ENCODE measurements at regions not wholly inside any gene's neighbourhood (a gene's known extent, or its start where the extent isn't known, plus 50 kb on each side); places are given as distances from the start of the nearest gene placed in this dataset.
"Not testable (repeated sequence)": the region's sequence is repeated elsewhere in the genome, so short reads cannot be mapped to it uniquely, and the experiment has no call there.

DNA sequence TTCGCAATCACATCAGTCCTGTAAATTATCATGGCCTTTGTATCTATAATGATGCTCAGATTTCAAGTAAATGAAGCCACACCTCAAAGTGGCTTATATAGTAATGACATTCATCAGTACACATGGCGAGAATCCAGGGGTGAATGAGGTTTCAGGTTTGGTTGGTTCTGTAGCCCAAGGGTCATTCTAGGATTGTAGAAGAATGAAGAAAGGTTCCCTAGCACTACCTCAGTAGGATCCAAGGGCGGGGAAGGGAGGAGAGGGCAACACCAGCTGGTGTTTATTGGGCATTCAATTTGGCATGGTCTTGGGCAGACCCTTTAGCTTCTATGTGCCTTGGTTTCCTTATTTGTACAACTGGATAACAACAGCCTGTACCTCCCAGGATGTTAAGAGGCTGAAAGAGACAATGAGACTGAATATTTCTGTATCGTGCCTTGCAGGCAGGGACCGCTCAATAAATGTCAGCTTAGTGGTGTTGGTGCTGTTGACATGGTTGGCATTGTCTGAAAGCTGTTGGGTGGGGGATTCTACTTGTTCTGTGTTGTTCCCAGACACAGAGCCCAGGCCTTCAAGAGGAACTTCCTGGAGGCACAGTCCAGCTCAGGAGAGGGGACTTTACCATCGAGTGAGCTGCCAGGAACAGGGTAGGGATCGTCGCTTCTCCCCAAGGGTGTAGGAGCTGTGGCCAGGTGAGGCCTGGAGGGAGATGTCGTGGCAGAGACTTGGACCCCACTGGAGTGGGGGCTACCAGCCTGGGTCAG lies 388.2 kb downstream of the PTPRU start:
- DNase-seq = no peak

DNA sequence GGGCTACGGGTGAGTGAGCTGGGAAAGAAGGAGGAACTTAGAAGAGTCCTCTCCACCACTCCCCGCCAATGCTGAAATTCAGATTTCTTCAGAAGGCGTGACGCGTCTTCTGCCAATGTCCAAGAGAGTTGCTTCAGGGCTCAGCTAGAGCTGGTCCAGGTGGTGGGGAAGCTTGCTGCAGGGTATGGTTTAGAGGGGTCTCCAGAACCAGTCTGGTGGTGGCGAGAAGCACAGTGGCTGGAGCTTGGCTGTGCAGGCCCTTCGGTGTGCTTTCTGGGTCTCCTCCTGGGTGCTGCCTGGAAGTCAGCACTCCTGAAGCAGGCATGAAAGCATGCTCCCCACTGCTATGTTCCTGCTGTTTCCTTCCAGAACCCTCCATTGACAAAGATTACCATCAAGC lies 387.2 kb downstream of the PTPRU start:
- DNase-seq = no peak

DNA sequence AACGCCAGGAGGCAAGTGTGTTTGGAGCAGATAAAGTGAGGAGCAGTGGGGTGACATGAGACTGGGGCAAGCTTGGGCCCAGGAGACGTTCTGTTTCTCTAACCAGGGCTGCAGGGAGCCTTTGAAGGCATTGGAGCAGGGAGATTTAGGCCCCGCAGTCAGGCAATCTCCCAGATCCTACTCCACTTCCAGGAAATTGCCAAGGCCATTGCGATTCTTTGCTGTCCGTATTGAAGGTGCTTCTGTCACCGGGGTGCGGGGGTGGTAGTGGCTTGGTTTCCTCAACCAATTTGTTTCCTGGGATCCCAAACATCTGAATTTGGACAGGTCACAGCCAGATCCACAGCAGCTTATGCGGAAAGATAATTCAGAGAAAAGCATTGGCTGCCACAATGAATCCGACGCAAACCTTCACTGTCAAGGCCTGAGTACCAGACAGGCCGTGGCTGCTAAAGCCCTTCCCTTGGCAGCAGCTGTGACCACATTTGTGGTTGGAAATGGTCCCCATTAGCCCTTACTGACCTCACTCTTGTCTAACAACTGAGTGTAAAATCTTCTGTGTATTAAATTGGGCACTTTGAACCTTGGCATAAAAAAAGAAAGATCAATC lies 385.6 kb downstream of the PTPRU start:
- DNase-seq = no peak

DNA sequence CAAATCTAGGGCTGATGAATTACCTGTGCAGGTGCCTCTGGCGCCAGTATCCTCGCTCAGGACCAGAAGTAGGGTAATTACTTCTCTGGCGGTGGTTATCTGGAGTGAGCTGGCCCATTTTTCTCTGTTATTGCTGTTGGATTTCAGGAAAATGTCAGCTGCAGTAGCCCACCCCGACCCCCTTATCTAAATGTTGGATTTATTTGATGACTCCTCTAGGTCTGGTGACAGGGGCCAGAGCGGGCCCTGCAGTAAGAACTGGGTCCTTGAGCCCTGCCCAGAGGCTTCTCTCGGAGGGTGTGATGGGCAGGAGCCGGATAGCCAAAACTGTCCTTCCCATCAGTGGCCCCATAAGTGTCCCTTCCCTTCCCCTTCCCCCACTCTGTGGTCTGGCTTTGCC lies 384.3 kb downstream of the PTPRU start:
- no peak for DNase-seq

DNA sequence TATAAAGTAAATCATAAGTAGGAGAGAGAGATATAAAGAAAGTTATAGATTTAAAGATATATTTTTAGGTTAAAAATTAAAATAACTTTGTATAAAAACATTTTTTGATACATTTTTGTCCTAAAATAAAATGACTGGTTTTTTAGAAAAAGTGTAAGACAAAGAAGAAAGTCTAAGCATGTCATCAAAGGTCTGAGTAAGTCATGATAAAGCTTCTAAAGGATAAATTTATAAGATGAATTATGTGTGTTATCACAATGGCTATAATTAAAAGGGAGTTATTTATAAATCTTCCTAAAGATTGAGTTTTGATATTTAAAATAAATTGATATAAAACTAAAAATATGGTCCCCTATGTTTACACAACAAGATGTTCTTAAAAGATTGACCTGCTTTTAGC lies 370.9 kb downstream of the PTPRU start:
- DNase-seq = no peak

DNA sequence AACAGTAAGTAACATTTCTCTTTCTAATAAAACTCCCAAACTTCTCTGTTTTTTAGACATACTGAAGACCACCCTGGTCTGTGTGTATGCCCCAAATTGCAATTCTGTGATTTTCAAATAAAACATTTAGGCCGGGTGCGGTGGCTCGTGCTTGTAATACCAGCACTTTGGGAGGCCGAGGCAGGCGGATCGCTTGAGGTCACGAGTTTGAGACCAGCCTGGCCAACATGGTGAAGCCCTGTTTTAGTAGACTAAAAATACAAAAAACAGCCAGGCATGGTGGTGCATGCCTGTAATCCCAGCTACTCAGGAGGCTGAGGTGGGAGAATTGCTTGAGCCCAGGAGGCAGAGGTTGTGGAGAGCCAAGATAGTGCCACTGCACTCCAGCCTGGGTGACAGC lies 368.5 kb downstream of the PTPRU start:
- not testable (repeated sequence) for DNase-seq

DNA sequence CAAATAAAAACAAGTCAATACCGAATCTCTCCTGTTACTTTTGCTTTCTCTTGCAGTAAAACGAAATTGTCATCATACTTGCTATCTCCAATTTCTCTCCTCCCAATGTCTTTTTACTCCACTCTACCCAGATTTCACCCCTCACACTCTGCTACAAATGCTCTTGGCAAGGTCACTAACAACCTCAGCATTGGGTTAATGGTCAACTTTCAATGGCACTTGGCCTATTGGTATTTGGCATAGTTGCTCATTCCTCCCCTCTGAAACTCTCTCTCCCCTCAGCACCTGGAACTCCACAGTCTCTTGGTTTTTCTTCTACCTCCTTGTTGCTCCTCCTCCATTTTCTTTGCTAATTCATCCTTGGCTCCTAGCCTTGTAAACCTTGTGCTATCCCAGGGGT lies 367.3 kb downstream of the PTPRU start:
- DNase-seq = no peak

DNA sequence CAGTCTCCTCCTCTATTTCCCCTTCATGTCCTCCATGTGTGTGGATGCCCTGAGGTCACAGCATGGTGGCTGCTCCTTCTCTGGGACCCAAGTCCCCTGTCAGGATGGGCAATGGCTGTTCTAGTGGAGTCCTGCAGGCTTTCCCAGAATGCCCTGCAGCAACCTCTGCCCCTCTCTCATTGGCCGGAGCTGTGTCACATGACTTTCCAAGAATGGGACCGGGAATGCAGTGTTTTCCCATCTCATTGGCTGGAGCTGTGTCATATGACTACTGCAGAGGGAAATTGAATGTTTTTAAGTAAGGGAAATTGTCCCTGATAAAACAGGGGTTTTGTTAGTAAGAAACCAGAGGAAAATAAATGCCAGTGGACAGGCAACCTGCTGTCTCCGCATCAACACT lies 365.9 kb downstream of the PTPRU start:
- DNase-seq = no peak

DNA sequence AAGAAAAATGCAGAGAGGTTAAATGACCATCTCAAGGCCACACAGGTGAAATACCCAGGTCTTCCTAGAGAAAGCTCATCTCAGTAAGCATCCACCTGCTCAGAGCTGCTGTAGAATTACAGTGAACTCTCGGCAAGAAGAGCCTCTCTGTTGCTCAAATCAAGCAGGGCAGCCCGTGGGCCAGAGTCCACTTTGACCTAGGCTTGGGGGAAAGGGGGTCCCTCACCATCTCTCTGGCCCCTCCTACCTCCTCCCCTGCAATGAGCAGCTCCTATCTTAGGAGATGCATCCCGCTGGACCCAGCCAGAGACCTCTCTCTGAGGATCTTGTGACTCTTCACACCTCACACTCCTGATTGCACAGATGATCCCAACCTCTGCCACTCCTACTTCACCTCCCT lies 364.7 kb downstream of the PTPRU start:
- no peak for DNase-seq

DNA sequence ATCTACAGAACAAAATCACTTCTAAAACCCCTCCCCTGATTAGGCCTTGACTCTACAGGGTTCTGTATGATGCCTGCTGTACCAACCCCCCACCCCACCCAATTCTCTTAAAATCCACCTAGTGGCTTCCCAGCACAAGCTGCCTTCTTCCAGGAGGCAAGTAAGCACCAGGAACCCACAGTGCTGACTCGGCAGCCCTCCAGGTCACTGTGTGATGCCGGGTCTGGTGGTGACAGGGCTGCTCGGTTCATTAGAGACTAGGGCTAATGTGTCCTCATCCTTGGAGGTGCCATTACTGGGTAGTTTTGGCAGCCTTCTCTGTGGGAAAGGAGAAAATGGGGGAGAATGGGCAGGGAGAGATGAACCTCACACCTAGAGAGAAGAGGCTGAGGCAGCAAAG lies 363.5 kb downstream of the PTPRU start:
- no peak for DNase-seq

DNA sequence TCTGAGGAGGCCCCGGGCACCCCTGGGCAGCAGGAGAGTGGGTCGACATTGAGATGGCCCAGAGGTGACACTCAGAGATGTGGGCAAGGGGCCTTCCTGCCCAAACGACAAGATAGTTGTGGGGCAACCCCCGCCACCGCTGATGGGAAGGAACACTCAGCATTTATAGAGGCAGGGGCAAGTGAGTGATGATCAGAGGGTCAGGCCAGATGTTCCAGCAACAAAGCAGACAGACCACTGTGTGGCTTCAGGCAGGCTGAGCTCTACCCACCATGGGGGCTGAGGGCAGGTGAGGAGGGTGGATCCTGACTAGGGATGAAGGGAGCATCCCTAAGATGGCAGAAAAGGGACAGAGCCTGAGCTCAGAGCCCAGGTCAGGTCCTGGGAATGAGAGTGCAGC lies 362.7 kb downstream of the PTPRU start:
- DNase-seq = no peak

DNA sequence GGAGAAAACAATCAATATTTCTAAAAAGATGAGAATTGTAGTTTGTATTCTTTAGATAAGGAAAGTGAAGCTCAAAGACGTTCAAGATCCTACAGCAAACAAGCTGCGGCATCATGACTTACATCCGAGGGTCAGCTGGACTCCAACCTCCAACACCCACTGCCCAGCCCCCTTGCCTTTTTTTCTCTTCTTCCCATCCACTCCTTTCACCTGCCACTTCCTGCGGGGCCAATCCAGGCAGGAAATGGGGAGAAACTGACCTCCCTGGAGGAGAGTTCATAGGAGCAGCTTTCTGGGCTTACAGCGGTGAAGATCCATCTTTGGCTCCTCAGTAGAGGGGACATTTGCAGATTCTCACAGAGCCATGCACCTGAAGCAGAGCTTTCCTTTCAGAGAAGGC lies 361.5 kb downstream of the PTPRU start:
- no peak for DNase-seq

DNA sequence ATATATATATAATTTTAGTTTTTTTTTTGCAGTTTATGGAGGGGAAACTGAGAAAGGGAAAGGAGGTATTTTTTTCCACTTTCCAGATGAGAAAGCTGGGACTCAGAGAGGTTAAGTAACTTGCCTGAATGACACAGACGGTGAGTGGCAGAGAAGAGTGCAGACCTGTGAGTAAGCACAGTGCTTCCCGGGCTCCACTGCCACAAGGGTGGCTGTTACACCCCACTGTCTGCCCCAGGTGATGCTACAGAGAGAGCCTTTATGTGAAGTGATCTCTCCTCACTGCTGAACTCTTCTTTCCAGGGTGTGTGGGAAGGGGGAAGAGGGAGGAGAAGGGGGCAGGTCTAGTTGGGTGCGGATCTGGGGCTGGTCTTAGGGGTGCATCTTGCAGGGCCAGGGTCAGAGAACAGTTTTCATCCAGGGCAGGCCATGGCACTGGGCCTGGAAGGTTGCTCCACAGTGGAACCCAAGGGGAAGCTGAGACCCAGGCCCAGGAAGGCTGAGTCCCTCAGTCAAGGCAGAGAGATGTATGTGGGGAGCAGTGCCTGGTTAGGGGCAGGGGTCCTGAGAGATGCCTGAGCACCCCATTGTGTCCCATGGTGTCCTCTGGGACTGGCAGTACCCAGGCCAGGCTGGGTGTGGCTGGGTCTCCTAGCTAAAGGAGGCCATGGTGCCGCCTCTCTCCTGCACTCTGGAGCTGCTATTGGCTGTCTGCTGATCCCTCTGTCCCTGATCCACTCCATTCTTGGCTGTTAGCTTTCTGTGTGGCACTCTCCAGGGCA lies 357.5 kb downstream of the PTPRU start:
- DNase-seq = no peak

DNA sequence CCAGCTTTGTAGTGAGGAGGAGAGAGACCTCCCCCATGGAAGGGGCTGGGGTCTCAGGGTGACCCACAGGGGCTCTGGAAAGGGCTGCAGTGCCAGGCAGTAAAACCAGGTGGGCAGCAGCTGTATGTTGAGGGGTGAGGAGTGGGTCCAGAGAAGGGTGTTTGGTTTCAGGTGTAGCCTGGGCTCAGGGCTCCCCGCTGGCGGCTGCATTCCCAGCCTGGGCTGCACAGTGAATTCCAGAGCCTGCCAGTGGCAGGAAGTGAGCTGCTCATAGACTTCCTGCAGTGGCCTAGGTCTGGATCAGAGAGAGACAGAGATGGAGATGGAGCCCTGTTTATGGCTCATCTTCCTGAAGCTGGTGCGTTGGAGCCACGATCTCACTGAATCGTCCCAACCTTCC lies 356.4 kb downstream of the PTPRU start:
- DNase-seq = no peak

DNA sequence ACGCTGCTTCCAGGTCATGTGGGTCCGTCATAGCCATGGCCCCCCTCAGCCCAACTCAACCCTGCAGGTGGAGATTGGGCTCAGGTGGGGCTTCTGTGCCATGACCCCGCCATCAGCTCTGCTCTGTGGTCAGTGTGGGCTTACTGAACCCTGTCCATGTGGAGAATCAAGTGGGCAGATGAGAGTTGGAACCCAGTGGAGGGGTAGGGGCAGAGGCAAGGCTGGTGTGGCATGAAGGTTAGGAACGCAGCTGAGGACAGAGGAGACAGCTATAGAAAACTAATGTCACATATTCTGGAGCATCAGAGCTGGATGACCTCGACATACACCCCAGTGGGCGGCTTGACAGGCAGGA lies 355.9 kb downstream of the PTPRU start:
- no peak for DNase-seq

DNA sequence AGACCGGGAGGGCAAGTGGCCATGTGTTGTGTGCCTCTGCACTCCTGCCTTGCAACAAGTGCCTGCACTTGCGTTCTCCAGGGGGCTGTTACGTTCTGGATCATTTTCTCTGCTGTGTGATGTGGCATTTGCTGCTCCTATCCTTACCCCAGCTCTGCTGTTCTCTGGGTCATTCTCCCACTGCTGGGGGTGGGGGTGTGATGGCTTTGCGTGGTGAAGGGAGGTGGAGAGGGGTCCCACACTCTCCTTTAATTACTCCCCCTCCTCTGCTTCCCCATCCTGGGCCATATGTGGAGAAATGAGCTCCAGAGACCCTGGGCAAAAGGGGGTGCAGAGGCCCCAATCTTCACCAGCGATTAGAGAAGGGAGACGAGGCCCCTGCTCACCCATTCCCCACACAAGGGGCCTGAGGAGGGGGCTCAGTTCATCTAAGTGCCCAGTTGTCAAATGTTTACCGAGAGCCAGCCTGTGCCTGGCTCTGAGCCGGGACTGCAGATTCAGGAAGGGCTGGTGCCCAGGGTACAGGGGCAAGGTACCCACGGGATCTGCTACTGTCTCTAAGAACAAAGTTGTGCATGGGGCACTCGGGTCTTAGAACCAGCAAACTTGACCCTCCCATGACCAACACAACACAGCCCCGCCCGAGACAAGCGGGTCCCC lies 355.4 kb downstream of the PTPRU start:
- no peak for DNase-seq

DNA sequence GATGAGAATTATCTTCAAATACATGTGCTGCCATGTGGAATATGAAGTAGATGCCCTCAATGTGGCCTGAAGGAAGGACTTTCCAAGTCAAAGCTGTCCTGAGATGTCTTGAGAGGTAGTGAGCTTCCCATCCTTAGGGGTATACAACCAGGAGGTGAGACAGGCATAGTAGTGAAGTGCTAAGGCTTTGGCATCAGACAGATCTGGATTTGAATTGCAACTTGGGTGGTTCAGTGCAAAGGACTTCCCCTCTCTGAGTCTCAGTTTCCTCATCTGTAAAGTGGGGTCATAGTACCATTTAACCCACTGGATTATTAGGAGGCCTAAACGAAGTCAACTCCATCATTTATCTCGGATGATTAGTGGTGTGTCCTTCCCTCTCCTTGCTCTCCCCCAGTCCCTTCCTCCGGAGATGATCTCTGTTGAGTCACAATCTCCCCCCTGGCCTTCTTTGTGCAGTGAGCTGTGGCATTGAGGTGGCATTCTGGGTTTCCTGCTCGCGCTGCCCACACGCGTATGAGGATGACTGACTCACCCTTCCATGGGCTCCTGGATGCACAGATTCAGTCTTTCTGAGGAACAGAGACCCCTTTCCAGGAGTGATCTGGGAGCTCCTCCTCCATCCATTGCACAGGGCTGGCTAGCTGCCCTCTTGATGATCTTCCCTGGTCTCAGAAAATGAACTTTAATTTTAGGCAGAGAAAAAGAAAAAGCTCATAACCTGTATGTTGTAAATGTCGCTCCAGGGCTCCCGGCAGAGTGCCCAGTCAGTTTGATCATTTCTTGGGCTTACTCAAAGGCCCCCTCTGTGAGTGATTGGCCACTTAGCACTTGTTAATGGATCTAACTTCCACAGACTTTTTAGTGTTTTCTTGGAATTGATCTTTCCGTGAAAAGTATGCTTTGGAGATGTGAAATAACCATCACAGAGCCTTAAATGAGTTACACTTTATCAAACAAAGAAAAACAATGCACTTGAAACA lies 354.6 kb downstream of the PTPRU start:
- no peak for DNase-seq

DNA sequence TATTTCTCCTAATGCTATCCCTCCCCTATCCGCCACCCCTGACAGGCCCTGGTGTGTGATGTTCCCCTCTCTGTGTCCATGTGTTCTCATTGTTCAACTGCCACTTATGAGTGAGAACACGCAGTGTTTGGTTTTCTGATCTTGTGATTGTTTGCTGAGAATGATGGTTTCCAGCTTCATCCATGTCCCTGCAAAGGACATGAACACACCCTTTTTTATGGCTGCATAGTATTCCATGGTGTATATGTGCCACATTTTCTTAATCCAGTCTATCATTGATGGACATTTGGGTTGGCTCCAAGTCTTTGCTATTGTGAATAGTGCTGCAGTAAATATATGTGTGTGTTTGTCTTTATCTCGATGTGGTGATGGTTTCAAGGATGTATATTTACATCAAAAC lies 353.4 kb downstream of the PTPRU start:
- not testable (repeated sequence) for DNase-seq

DNA sequence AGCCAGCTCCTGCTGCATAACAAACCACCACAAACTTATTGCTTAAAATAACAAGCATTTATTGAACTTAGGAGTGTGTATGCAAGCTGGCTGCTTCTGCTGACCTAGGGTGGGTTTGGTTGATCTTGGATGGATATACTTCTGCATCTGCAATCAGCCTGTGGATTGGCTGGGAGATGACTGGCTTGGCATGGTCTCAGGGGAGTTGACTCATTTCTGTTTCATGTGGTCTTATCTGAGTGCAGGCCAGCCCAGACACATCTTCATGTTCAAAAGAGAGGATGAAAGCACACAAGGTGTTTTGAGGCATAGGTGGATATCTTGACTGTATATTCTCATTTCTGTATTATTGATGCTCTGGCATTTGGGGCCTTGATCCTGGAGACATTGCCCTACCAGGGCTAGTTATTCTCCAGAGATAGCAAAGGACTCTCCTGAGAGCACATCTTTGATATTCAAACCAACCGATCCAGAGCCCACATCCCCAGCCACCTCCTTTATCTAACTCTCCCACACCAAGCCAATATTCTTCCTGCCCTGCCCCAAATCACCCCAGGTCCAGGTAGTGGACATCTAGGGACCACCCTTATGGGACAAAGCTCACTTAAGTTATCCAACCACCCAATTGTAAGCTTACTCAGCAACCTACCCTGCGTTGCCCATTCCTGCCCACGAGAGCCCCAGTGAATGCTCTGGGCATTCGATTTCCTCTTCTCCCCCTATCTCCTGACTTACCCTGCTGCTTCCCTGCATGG lies 350.8 kb downstream of the PTPRU start:
- no peak for DNase-seq

DNA sequence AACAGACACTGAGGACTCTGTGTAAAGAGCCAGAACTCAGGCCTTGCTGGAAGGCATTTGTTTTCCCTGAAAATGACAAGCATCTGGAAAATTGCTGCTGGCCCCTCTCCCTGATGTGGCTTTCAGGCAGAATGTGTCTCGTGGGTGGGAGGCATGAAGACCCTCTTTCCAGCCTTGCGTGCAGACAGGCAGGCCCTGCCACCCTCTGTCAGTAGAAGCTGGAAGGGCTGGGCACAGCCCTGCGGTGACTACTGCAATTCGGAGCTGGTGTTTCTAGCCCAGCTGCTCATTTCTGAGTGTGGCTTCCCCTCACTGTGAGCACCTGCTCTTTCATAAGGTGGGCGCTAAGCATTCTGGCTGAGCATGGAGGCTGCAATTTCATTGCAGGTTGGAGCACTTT lies 349.9 kb downstream of the PTPRU start:
- no peak for DNase-seq

DNA sequence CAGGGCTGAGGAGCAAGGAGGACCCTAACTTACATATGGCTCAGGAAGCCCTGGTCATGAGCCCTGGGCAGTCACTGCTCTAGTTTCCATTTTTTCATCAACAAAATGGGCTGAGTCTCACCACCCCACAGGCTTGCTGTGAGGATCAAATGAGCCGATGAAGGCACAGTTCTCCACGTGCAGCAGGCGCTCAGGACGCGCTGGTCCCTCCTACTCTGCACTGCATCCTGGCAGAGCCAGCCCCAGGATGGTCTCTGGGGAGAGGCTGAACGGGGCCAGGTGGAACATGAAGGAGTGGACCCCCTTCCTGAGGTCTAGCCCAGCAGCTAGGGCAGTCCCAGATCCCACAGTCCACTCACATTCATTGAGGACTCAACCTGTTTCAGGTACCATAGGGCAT lies 349.3 kb downstream of the PTPRU start:
- DNase-seq = no peak

DNA sequence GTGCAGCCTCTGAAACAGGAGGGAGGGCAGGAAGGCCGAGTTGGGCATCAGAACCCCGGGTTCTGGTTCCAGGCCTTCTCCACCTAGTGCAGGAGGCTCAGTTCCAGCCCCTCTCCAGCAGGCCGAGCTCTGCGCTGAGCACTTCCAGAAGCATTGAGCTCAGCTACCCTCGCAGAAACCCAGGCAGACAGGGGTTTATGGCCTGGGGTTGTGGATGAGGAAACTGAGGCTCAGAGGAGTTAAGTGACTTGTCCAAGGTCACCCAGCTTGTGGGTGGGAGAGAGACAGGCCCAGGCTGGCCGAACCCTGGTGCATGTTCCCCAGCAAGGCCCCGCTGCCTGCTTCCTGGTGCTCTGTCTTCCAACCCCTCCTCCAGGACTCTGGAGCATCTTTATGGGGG lies 348.9 kb downstream of the PTPRU start:
- no peak for DNase-seq

All from hematopoietic multipotent progenitor cell treated with erythropoietin and hydrocortisone succinate and interleukin-3 and kit ligand, for 4 days (in vitro differentiated cells).